Activated CD8-positive, alpha-beta T cell treated with anti-CD3 and anti-CD28 coated beads for 36 hours (primary cell): ENCODE measurements at regions not wholly inside any gene's neighbourhood (a gene's known extent, or its start where the extent isn't known, plus 50 kb on each side); places are given as distances from the start of the nearest gene placed in this dataset.

ENCODE experiments used
- ATAC-seq: fragments of 200-7000 bp; cut with Tn5 transposase; one replicate; pipeline ENCODE4 v1.10.0; 2021; ENCODE audit warnings: mild to moderate bottlenecking, moderate library complexity
- CTCF ChIA-PET: fragments of 350-600 bp; sonication (Branson Sonifier 250); formaldehyde crosslinking; loops from one replicate; lab custom pipeline; 2021; ENCODE audit warnings: antibody characterized with exemption; lab: Charles Lee
- POLR2A ChIA-PET: fragments of 350-600 bp; sonication (Branson Sonifier 250); formaldehyde crosslinking; loops from one replicate; lab custom pipeline; 2021; ENCODE audit warnings: antibody characterized with exemption; lab: Charles Lee
- DNase-seq: peaks from one replicate; pipeline ENCODE4 v3.0.0-alpha.2; 2020
- H3K27ac Mint-ChIP-seq: one replicate; pipeline ENCODE4 v1.8.0; 2021; ENCODE audit warnings: mild to moderate bottlenecking, mixed read lengths
- H3K27me3 Mint-ChIP-seq: one replicate; pipeline ENCODE4 v1.8.0; 2021; ENCODE audit warnings: mixed read lengths
- H3K36me3 Mint-ChIP-seq: one replicate; pipeline ENCODE4 v1.8.0; 2021; ENCODE audit warnings: low read depth, mixed read lengths
- H3K4me1 Mint-ChIP-seq: one replicate; pipeline ENCODE4 v1.8.0; 2021; ENCODE audit warnings: low read depth, mixed read lengths
- H3K4me3 Mint-ChIP-seq: one replicate; pipeline ENCODE4 v1.8.0; 2021; ENCODE audit warnings: mild to moderate bottlenecking, moderate library complexity, mixed read lengths
- H3K9me3 Mint-ChIP-seq: one replicate; pipeline ENCODE4 v1.8.0; 2021; ENCODE audit warnings: mixed read lengths
- CTCF ChIP-seq: fragments of 200-600 bp; IDR thresholded peaks from one replicate; pipeline ENCODE4 v1.8.0; 2022; ENCODE audit warnings: antibody characterized with exemption, mild to moderate bottlenecking
- intact Hi-C: fragments of 100-400 bp; cut with micrococcal nuclease; formaldehyde crosslinking; loops from one replicate; pipeline ENCODE4 v1.10.0; 2022

GRCh38 chr20:22474224-22474623 is 110.1 kb downstream of the FOXA2 start:
- no peak for TF ChIP-seq CTCF
- no peak overlapping the region for H3K4me3 Mint-ChIP-seq
- ChIA-PET POLR2A (no interaction called here), CTCF (no interaction called here)
- H3K9me3 Mint-ChIP-seq = peaks cover 12% of the 10 kb centered on the region
- no peak overlapping the region for H3K27ac Mint-ChIP-seq
- DNase-seq = no peak
- no peaks in the 10 kb centered on the region for H3K4me1 Mint-ChIP-seq
- no peak for ATAC-seq
- H3K36me3 Mint-ChIP-seq = no peaks in the 10 kb centered on the region
- no peaks in the 10 kb centered on the region for H3K27me3 Mint-ChIP-seq
- intact Hi-C loops = no loop called here

GRCh38 chr20:22473293-22473692 is 111.1 kb downstream of the FOXA2 start:
- CTCF ChIA-PET = no interaction called here
- H3K36me3 Mint-ChIP-seq = no peaks in the 10 kb centered on the region
- no peak overlapping the region for H3K4me3 Mint-ChIP-seq
- H3K27ac Mint-ChIP-seq = no peak overlapping the region
- POLR2A ChIA-PET = no interaction called here
- TF ChIP-seq CTCF = no peak
- peaks cover 12% of the 10 kb centered on the region for H3K9me3 Mint-ChIP-seq
- no peaks in the 10 kb centered on the region for H3K4me1 Mint-ChIP-seq
- intact Hi-C loops = no loop called here
- DNase-seq (no peak), ATAC-seq (no peak)
- H3K27me3 Mint-ChIP-seq = no peaks in the 10 kb centered on the region

GRCh38 chr20:22472447-22473100 is 111.8 kb downstream of the FOXA2 start:
- no peak overlapping the region for H3K27ac Mint-ChIP-seq

GRCh38 chr20:22471156-22471836 is 113.1 kb downstream of the FOXA2 start:
- H3K27me3 Mint-ChIP-seq = no peaks in the 10 kb centered on the region
- no peak overlapping the region for H3K27ac Mint-ChIP-seq
- peaks cover 8% of the 10 kb centered on the region for H3K9me3 Mint-ChIP-seq
- POLR2A ChIA-PET = no interaction called here
- no peak for TF ChIP-seq CTCF
- CTCF ChIA-PET = no interaction called here
- no peaks in the 10 kb centered on the region for H3K4me1 Mint-ChIP-seq
- intact Hi-C loops = no loop called here
- DNase-seq (no peak), ATAC-seq (no peak)
- H3K36me3 Mint-ChIP-seq = no peaks in the 10 kb centered on the region
- H3K4me3 Mint-ChIP-seq = no peak overlapping the region

More at GRCh38 chr20:22472447-22473100, 111.8 kb downstream of the FOXA2 start:
- POLR2A ChIA-PET = no interaction called here
- intact Hi-C loops = no loop called here
- CTCF ChIA-PET = no interaction called here
- TF ChIP-seq CTCF = no peak
- no peak for DNase-seq
- Mint-ChIP-seq H3K9me3 (peaks cover 12% of the 10 kb centered on the region), H3K4me3 (no peak overlapping the region), H3K36me3 (no peaks in the 10 kb centered on the region), H3K4me1 (no peaks in the 10 kb centered on the region), H3K27me3 (no peaks in the 10 kb centered on the region)
- no peak for ATAC-seq

- DNase-seq (no peak), ATAC-seq (no peak)
- H3K9me3 Mint-ChIP-seq = peaks cover 8% of the 10 kb centered on the region
- CTCF ChIA-PET = no interaction called here
- intact Hi-C loops = no loop called here
- H3K36me3 Mint-ChIP-seq = no peaks in the 10 kb centered on the region
- H3K27me3 Mint-ChIP-seq = no peaks in the 10 kb centered on the region
- no peak overlapping the region for H3K4me3 Mint-ChIP-seq
- POLR2A ChIA-PET = no interaction called here
- TF ChIP-seq CTCF = no peak
- no peak overlapping the region for H3K27ac Mint-ChIP-seq
- no peaks in the 10 kb centered on the region for H3K4me1 Mint-ChIP-seq
Observed at GRCh38 chr20:22470620-22471026, 113.7 kb downstream of the FOXA2 start.
